HG03095 (cell line): ENCODE measurements at regions not wholly inside any gene's neighbourhood (a gene's known extent, or its start where the extent isn't known, plus 50 kb on each side); places are given as distances from the start of the nearest gene placed in this dataset.
"Not testable (repeated sequence)": the region's sequence is repeated elsewhere in the genome, so short reads cannot be mapped to it uniquely, and the experiment has no call there.

ENCODE experiments used
- ATAC-seq: cut with Tn5 transposase; IDR thresholded peaks from one replicate; pipeline ENCODE4 v1.9.1; 2021; ENCODE audit warnings: moderate library complexity; ENCODE audit not compliant: unreplicated experiment

DNA sequence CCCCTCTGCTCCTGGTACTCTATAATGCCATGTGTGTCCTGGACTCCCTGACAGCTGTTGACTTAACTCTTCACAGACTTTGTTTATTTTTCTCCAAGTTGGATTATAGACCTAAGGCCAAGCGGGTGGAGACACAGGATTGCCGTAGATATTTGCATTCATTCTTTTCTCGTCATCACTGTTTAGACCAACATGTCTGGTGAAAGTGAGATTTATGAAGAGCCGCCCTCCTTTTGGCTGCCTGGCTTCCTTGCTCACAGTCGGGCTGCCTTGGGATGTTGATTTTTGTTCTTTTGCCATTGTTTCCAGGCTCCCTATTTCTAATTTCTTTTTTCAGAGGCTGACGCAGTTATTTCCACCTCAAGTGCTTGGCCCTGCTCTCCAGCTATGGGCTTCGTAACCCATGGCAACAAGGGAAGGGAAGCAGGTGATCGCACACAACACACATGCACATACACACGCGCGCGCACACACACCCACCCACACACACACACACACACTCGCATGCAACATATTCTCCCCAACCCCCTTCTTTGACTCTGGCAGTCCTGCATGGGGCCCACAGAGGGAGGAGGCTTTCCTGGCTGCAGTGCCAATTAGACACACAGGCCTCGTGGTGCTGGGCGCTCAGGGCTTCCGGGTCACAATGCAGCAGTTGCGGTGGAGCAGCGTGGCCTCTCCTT lies 296.5 kb downstream of the MTX2 start:
- ATAC-seq, result no peak

GRCh38 chr2:176566496-176566895 lies 297.3 kb downstream of the MTX2 start:
- no peak for ATAC-seq

GRCh38 chr2:176566961-176567360 lies 297.7 kb downstream of the MTX2 start:
- no peak for ATAC-seq

DNA sequence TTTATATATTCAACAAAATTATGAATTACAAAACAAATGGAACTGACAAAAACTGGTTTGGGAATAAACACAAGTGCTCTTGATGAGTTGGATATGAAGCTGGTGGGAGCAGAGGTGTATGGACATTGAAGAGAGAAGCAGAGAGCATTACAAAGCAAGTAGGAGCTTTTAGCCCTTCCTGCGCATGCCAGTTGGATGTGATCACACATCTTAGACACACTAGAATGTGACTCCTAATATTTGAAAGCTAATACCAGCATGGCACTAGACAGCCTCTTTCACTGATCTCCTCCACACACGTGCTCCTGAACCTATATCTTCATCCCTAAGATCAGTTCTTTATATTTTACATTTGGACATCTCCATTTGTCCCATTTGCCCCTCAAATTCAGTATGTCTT lies 298.1 kb downstream of the MTX2 start:
- no peak for ATAC-seq

DNA sequence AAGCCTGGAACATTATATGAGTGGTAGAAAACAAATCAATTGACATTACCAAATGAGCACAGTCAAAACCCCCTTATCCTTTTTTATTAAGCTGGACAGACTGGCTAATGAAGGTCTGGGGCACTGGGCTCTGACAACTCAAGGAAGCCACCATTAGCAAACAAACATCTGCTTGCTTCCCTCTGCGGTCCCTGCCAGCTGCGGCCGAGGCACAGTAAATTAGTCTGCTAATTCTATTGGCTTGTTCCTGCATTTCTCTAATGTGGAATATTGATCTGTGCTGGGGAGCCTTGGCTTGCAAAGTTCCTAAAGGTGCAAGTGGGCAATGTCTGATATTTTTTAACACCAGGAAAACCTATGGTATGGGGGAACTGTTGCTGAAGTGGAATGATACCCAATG lies 300.3 kb downstream of the MTX2 start:
- no peak for ATAC-seq

DNA sequence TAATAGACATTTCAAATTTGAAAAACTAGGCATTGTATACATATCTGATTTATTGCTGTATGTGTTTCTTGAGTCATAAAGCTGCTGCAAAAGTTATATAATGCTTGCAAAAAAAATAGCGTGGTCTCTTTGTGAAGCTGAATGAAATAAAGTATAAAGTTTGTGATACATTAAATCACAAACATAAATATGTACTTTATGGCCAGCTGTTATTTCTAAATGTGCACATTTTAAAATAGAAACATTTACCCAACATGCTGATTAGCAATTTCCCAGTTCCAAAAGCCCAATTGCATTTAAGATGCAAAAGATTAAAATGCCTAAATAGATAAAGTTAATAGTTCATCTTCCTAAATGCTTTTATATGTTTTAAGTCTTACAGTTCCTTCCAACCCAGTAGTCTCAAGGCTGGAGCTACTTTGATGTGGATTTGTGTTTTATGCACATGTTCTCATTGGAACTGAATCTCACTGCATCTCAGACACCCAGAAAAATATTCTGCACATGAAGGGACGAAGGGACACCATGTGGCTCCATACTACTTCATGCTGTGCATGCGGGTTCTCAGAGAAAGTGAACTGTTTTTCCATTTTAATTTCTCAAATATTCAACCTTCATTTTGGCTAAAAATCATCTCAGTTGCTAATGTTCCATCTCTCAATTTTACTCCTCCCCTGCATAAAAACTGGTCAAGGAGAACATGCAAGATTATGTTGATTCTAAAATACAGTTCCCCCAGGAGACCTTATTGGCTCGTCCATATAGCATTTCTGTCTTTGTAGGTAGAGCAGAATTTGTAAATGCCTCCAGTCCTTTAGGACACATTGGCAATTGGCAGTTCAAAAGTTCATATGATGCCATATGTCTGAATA lies 304.6 kb downstream of the MTX2 start:
- ATAC-seq, result no peak

DNA sequence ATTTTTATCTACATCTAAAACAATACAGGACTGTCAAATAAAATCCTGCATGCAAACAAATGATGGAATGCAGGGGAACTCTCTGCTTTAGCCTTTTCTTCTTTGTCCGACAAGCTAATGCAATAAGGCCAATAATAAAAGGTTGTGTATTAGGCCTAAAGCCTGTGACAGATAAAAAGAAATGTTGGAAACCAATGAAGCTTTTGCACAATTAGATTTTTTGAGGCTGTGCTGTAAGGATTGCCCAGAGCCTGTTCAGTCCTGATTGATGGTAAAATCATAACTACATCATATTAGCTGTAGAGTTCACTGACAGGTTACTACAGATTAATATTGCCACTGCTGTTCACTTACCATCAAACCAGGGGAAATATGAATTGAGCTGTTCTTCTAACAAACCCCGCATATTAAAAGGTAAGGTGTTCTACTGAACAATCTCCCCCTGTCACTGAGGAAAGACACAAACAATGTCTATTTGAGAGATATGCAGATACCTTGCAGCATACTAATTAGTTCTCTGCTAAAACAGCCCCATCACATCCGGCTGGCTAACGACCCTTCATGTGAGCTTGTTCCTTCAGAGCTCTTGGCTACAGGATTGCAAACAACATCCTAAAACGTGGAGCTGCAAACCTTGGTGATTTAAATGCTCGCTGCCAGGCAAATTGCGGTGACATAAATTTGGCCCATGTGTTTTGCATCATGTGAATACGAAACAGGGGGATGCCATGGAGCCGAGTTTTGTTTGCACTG lies 305.4 kb downstream of the MTX2 start:
- ATAC-seq, result no peak

DNA sequence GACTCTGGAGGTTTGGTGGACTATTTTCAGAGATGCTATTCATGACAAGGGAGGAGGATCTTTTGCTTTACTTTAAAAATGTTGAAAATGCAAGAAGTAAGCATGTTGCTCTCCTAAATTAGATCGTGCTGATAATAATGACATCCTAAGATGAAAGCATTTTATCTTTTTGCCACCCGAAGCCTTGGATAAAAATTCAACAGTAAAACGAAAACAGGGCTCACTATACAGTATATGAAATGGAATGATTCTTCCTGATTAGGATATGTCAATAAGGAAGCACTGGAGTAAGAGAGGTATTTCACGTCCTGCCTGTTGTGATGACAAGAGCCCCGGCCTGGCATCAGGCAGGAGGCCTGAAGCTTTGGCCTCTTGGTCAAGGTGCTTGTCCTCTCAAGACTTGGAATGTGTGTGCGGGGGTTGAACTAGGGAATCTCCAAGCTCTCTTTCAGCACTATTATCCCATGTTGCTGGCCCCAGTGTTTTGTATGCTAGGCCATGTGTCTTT lies 306.0 kb downstream of the MTX2 start:
- ATAC-seq, result no peak

GRCh38 chr2:176577054-176577453 lies 307.8 kb downstream of the MTX2 start:
- ATAC-seq, result no peak

DNA sequence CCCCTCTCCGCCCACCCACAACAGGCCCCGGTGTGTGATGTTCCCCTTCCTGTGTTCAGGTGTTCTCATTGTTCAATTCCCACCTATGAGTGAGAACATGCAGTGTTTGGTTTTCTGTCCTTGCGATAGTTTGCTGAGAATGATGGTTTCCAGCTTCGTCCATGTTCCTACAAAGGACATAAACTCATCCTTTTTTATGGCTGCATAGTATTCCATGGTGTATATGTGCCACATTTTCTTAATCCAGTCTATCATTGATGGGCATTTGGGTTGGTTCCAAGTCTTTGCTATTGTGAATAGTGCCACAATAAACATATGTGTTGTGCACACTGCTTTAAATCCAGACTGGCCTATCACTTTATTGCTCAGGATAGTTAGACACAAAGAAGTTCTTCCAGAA lies 309.1 kb downstream of the MTX2 start:
- not testable (repeated sequence) for ATAC-seq

DNA sequence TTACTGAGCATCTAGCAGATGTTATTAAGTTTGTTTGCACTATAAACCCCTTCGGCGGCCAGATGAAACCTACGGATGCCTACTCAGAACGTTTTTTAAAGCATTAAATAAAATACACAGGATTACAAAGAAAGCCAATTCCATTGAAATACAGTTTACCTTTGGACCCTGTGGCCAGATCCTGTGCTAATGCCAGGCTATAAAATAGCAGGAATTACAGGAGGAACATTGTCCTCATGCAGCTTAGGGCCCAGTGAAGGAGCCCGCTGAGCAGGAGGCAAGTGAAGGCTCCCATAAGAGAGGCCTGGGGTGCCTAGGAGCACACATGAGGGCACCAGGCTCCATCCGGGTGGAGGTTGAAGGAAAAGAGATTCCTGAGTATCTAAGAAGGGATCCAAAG lies 310.4 kb downstream of the MTX2 start:
- ATAC-seq, result no peak

- no peak for ATAC-seq
Observed at GRCh38 chr2:176581557-176582165, 312.4 kb downstream of the MTX2 start.

DNA sequence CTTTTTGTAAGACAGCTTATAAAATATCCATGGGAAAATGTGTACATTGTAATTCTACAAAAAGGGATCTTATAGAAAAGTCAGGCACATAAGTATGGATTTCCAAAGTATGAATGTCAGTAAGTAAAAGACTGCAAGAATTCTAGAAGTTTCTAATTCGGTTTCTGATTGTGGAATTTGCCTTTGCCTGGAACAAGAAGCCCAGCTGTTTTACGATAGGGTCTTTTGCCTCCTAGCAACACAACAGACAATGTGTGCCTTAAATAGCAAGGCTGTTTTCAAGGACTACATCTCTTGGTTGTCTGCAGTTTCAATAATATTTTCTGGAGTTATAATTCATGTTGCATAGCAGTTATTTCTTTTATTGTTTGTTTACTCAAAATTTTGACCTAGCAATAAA lies 312.9 kb downstream of the MTX2 start:
- no peak for ATAC-seq

DNA sequence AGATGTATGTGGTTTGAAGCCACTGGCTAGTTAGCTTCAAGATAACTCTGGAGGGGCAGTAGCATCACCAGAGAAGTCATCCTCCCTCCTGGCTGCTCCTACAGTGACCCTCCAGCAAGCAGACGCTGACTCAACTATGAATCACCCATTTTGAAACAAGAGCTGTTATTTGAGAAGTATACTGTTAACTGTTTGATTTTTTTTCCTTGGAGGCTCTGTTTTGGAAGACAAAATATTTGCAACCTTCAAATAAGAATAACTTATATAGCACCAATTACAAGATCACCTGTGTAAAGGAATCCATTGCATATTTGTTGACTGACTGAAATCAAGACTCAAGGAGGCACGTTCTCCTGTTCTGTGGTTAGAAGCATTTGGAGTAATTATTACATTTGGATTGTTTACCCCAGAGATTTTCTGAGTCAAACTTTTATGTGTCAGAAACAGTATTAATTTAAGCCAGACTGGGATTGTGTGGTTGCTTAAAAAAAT lies 313.8 kb downstream of the MTX2 start:
- no peak for ATAC-seq

DNA sequence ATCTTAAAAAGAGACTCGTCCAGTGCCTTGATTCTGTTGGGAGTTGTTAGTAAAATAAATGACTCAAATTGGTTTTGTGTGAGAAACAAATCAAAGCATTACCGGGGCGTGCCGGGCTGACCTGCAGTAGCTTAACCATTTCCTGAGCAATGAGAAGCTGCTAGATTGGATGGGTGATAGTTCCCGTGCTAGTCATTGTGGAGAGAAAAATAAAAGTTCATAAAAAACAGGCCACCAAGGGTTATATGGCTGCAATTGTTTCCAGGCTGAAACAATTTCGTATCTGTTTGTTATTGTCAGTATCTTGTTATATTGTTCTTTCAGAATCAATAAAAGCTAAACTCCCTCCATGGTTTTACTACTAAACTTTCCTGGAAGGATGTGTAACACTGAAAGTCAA lies 314.4 kb downstream of the MTX2 start:
- ATAC-seq, result no peak

DNA sequence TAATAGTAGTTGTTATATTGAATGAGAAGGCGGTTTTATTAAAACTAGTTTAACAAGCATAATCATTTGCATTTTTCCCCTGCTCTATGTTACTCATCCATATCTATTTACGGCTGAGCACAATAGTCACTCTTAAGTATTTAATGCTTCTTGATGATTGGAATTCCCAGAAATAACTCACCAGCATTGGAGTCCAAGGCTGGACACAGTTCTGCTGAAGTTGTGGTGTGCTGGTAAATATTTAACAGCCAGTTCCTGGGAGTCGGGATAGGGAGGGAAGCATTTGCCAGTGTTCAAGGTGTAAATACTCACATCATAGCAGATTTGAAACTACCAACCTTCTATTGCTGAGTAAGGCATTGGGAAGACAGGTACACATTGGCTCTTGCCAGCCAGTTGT lies 315.1 kb downstream of the MTX2 start:
- no peak for ATAC-seq

DNA sequence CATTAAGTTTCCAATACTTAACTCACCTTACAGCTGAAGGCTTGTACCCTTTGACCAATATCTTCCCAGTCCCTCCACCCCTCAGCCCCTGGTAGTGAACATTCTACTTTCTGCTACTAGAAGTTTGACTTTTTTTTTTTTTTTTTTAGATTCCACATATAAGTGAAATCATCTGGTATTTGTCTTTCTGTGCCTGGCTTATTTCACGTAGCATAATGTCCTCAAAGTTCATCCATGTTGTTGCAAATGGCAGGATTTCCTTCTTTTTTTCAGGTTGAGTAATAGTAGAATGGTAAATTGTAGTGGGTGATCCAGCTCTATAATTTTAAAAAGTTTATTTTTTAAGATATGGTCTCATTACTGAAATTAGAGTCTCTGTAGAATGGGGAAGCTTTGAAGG lies 316.0 kb downstream of the MTX2 start:
- no peak for ATAC-seq

DNA sequence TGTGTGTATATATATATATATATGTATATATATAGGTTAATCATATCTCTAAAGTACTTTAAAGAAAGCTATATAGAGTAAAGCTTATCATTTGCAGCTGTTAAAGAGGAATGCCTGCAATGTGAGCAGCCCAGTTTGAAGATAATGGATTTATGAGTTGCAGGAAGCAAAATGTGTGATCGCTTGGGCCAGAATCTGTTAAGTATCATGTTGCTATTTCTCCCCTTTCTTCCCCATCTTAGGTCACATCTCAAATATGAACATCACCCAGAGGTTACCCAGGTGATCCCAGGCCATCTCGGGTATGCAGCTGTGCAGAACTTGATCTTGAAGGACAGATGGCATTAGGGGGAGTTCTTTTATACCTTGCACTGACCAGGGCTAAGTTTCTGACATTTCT lies 316.5 kb downstream of the MTX2 start:
- ATAC-seq, result no peak

- no peak for ATAC-seq
Observed at GRCh38 chr2:176589287-176589686, 320.0 kb downstream of the MTX2 start.

- ATAC-seq, result no peak
Observed at GRCh38 chr2:176589825-176590440, 320.7 kb downstream of the MTX2 start.

GRCh38 chr2:176592216-176592615 lies 323.0 kb downstream of the MTX2 start:
- ATAC-seq, result no peak
